B cell (primary cell): ENCODE measurements at regions not wholly inside any gene's neighbourhood (a gene's known extent, or its start where the extent isn't known, plus 50 kb on each side); places are given as distances from the start of the nearest gene placed in this dataset.

Source experiments
- ATAC-seq: fragments of 200-7000 bp; cut with Tn5 transposase; one replicate; pipeline ENCODE4 v1.10.0; 2021; ENCODE audit warnings: low read depth, mild to moderate bottlenecking, moderate number of reproducible peaks, moderate library complexity
- CTCF ChIA-PET: fragments of 350-600 bp; sonication (Branson Sonifier 250); formaldehyde crosslinking; loops from one replicate; lab custom pipeline; 2021; ENCODE audit warnings: antibody characterized with exemption, inconsistent platforms; lab: Charles Lee
- POLR2A ChIA-PET: fragments of 350-600 bp; sonication (Branson Sonifier 250); formaldehyde crosslinking; loops from one replicate; lab custom pipeline; 2021; ENCODE audit warnings: antibody characterized with exemption; lab: Charles Lee
- DNase-seq: peaks from one replicate; pipeline ENCODE4 v3.0.0; 2013
- H2AFZ ChIP-seq: 2 replicates; pipeline ENCODE4 v1.6.1; 2012; ENCODE audit warnings: mild to moderate bottlenecking, low read depth, low read length; ENCODE audit not compliant: insufficient read depth, poor library complexity, severe bottlenecking
- H3K27ac ChIP-seq, 2 donors: 1 replicate in 1 of 2; 2 replicates in 1 of 2; pipeline ENCODE4 v1.5.1; 2012 to 2013; ENCODE audit warnings: low read length in 2 of 2, mild to moderate bottlenecking in 2 of 2, moderate library complexity in 1 of 2
- H3K27me3 ChIP-seq, 4 experiments: fragments of 200-600 bp in 1 of 4; sonication (generic) in 1 of 4; replicated peaks in 1 of 4; 1 replicate in 2 of 4; 2 replicates in 2 of 4; pipeline versions ENCODE4 v1.6.1 to v1.7.0; 2013 to 2016; ENCODE audit warnings: low read length in 3 of 4, mild to moderate bottlenecking in 2 of 4, mixed read lengths in 1 of 4, moderate library complexity in 1 of 4; ENCODE audit not compliant: insufficient read depth in 4 of 4, control insufficient read depth in 3 of 4; ENCODE audit errors: control extremely low read depth in 1 of 4
- H3K36me3 ChIP-seq, 2 experiments: replicated peaks in 1 of 2; 1 replicate in 1 of 2; 2 replicates in 1 of 2; pipeline versions ENCODE4 v1.6.1 to v1.7.1; 2013; ENCODE audit warnings: low read length in 1 of 2; ENCODE audit not compliant: insufficient read depth in 2 of 2, control insufficient read depth in 1 of 2; ENCODE audit errors: control extremely low read depth in 1 of 2, extremely low read depth in 1 of 2
- H3K4me1 ChIP-seq, 2 donors: fragments of 200-600 bp in 1 of 2; sonication (generic) in 1 of 2; 1 replicate in 1 of 2; 2 replicates in 1 of 2; pipeline versions ENCODE4 v1.5.1 to v1.6.1; 2013 to 2017; ENCODE audit warnings: low read length in 2 of 2; ENCODE audit not compliant: control insufficient read depth in 2 of 2, insufficient read depth in 2 of 2
- H3K4me2 ChIP-seq: replicated peaks from 2 replicates; pipeline ENCODE3; 2012; ENCODE audit warnings: mild to moderate bottlenecking, low read depth, low read length; ENCODE audit not compliant: poor library complexity, severe bottlenecking
- H3K4me3 ChIP-seq, 5 experiments: fragments of 200-600 bp in 1 of 5; sonication (generic) in 1 of 5; 1 replicate in 3 of 5; 2 replicates in 2 of 5; pipeline versions ENCODE4 v1.5.1 to v1.7.0; 2011 to 2016; ENCODE audit warnings: low read length in 4 of 5, mild to moderate bottlenecking in 4 of 5, low read depth in 2 of 5, control low read depth in 1 of 5, moderate library complexity in 1 of 5; ENCODE audit not compliant: insufficient read depth in 1 of 5; ENCODE audit errors: control extremely low read depth in 1 of 5, extremely low read depth in 1 of 5
- H3K79me2 ChIP-seq: fragments of 200-600 bp; sonication (generic); one replicate; pipeline ENCODE4 v1.6.0; 2016; ENCODE audit warnings: low read length; ENCODE audit not compliant: control insufficient read depth, insufficient read depth
- H3K9ac ChIP-seq: fragments of 200-600 bp; sonication (generic); 2 replicates; pipeline ENCODE4 v1.6.1; 2017; ENCODE audit warnings: mild to moderate bottlenecking, low read length, moderate library complexity
- H3K9me3 ChIP-seq, 3 donors: one replicate each; pipeline versions ENCODE4 v1.6.1 to v1.7.1; 2013; ENCODE audit warnings: low read length in 2 of 3; ENCODE audit not compliant: control insufficient read depth in 2 of 3, insufficient read depth in 1 of 3; ENCODE audit errors: control extremely low read depth in 1 of 3
- H4K20me1 ChIP-seq: 2 replicates; pipeline ENCODE4 v1.6.0; 2012; ENCODE audit warnings: mild to moderate bottlenecking, low read length; ENCODE audit not compliant: insufficient read depth, control insufficient read depth, poor library complexity, severe bottlenecking
- H3K27ac Mint-ChIP-seq: one replicate; pipeline ENCODE4 v1.8.0; 2021; ENCODE audit warnings: mixed read lengths
- H3K27me3 Mint-ChIP-seq: one replicate; pipeline ENCODE4 v1.8.0; 2021; ENCODE audit warnings: mixed read lengths
- H3K4me1 Mint-ChIP-seq: one replicate; pipeline ENCODE4 v1.8.0; 2021; ENCODE audit warnings: mixed read lengths
- H3K4me3 Mint-ChIP-seq: one replicate; pipeline ENCODE4 v1.8.0; 2021; ENCODE audit warnings: mixed read lengths
- H3K9me3 Mint-ChIP-seq: one replicate; pipeline ENCODE4 v1.8.0; 2022; ENCODE audit warnings: mixed read lengths; ENCODE audit not compliant: insufficient read depth
- EZH2 ChIP-seq: IDR thresholded peaks from 2 replicates; pipeline ENCODE4 v1.6.1; 2012; ENCODE audit warnings: borderline replicate concordance, low read depth, mild to moderate bottlenecking, moderate library complexity, low read length; ENCODE audit not compliant: insufficient read depth, poor library complexity, severe bottlenecking
- WGBS: methylation state at CpG from one replicate; pipeline ENCODE4 v1.1.5; 2013; ENCODE audit warnings: missing lambda C conversion rate; ENCODE audit not compliant: insufficient coverage; 5-methylcytosine and 5-hydroxymethylcytosine counted together
- intact Hi-C: fragments of 100-400 bp; cut with micrococcal nuclease; formaldehyde crosslinking; loops from one replicate; pipeline ENCODE4 v1.10.0; 2022
- TF ChIP-seq, protein P1 (sequence below): fragments of 200-600 bp; IDR thresholded peaks from one replicate; pipeline ENCODE4 v1.8.0; 2022; ENCODE audit warnings: antibody characterized with exemption, mild to moderate bottlenecking

DNA sequence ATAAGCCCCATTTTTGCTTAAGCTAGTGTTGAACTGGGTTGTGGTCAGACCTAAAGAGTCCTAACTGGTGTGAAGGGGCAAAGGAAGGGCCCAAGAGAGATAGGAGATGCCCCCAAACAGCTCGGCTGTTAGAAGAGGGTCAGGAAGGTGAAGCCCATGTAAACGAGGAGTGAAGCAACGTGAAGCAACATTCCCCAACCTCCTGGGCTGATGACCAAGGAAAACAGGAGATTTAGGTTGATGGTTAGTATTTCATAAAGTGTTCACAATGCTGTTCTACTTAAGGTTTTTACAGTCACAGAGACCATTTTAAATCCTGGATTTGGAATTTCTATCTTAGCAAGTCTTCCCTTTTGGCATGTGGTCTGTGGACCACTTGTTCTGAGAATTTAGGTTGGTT lies 144.0 kb upstream of the SERPINE2 start:
- POLR2A ChIA-PET, result no interaction called here
- H3K27me3 Mint-ChIP-seq, result peaks cover 5% of the 10 kb centered on the region

DNA sequence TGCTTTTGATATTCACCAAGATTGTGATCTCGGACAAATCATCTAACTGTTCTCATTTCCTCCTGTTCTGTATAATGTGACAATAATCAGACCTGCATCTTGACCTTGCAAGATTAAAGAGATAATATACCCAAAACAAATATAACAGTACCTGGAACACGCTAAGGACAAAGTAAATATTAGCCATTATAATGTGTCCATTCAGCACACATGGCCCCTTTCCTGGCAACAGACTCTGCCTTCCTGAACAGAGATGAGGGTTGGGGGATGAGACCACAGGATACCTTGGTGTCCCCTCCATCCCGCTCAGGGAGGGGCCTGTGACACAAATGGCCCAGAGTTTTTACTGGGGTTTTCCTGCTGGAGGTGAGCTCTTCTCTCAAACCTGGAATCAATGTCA lies 143.4 kb upstream of the SERPINE2 start:
- H3K4me1 ChIP-seq, result no peaks in the 10 kb centered on the region
- ATAC-seq, result no peak
- intact Hi-C loops, result no loop called here
- no peak for DNase-seq
- Mint-ChIP-seq H3K4me1 (no peaks in the 10 kb centered on the region), H3K27me3 (peaks cover 5% of the 10 kb centered on the region), H3K4me3 (no peak overlapping the region), H3K9me3 (no peaks in the 10 kb centered on the region), H3K27ac (no peak overlapping the region)
- no peak for TF ChIP-seq EZH2
- TF ChIP-seq, protein P1, sequence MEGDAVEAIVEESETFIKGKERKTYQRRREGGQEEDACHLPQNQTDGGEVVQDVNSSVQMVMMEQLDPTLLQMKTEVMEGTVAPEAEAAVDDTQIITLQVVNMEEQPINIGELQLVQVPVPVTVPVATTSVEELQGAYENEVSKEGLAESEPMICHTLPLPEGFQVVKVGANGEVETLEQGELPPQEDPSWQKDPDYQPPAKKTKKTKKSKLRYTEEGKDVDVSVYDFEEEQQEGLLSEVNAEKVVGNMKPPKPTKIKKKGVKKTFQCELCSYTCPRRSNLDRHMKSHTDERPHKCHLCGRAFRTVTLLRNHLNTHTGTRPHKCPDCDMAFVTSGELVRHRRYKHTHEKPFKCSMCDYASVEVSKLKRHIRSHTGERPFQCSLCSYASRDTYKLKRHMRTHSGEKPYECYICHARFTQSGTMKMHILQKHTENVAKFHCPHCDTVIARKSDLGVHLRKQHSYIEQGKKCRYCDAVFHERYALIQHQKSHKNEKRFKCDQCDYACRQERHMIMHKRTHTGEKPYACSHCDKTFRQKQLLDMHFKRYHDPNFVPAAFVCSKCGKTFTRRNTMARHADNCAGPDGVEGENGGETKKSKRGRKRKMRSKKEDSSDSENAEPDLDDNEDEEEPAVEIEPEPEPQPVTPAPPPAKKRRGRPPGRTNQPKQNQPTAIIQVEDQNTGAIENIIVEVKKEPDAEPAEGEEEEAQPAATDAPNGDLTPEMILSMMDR, result no peak
- H3K9ac ChIP-seq, result no peak overlapping the region
- WGBS, result 86% methylated on average over 2 of the region's 3 CpGs
- ChIA-PET POLR2A (no interaction called here), CTCF (no interaction called here)
- H4K20me1 ChIP-seq, result no peaks in the 10 kb centered on the region
- peaks cover 0 to 4% (median 0%) of the 10 kb centered on the region in 3 donors for H3K9me3 ChIP-seq
- H3K36me3 ChIP-seq, result no peaks in the 10 kb centered on the region
- H3K4me2 ChIP-seq, result no peak overlapping the region
- H3K27me3 ChIP-seq, result no peaks in the 10 kb centered on the region
- H3K27ac ChIP-seq, result no peak overlapping the region
- no peak overlapping the region for H2AFZ ChIP-seq
- H3K79me2 ChIP-seq, result no peaks in the 10 kb centered on the region
- H3K4me3 ChIP-seq, result no peak overlapping the region

More for the DNA sequence above, 144.0 kb upstream of the SERPINE2 start:
- Mint-ChIP-seq H3K9me3 (no peaks in the 10 kb centered on the region), H3K4me1 (no peaks in the 10 kb centered on the region), H3K27ac (no peak overlapping the region), H3K4me3 (no peak overlapping the region)
- WGBS, result 100% methylated on average over 1 of the region's 3 CpGs
- no peaks in the 10 kb centered on the region for H3K27me3 ChIP-seq
- peaks cover 0 to 5% (median 0%) of the 10 kb centered on the region in 3 donors for H3K9me3 ChIP-seq
- DNase-seq (no peak), ATAC-seq (no peak)
- TF ChIP-seq, protein P1, result no peak
- TF ChIP-seq EZH2, result no peak
- no peak overlapping the region for H3K9ac ChIP-seq
- H4K20me1 ChIP-seq, result no peaks in the 10 kb centered on the region
- no peak overlapping the region for H3K4me2 ChIP-seq
- H3K79me2 ChIP-seq, result no peaks in the 10 kb centered on the region
- no peaks in the 10 kb centered on the region for H3K36me3 ChIP-seq
- no peak overlapping the region for H2AFZ ChIP-seq
- H3K4me3 ChIP-seq, result no peak overlapping the region
- H3K4me1 ChIP-seq, result no peaks in the 10 kb centered on the region
- intact Hi-C loops, result no loop called here
- CTCF ChIA-PET, result no interaction called here
- H3K27ac ChIP-seq, result no peak overlapping the region
